ENCODE measurements at regions not wholly inside any gene's neighbourhood (a gene's known extent, or its start where the extent isn't known, plus 50 kb on each side); places are given as distances from the start of the nearest gene placed in this dataset.

GRCh38 chr18:45449418-45450227, 165.7 kb upstream of the SLC14A2 start:
- TF ChIP-seq, protein P1, sequence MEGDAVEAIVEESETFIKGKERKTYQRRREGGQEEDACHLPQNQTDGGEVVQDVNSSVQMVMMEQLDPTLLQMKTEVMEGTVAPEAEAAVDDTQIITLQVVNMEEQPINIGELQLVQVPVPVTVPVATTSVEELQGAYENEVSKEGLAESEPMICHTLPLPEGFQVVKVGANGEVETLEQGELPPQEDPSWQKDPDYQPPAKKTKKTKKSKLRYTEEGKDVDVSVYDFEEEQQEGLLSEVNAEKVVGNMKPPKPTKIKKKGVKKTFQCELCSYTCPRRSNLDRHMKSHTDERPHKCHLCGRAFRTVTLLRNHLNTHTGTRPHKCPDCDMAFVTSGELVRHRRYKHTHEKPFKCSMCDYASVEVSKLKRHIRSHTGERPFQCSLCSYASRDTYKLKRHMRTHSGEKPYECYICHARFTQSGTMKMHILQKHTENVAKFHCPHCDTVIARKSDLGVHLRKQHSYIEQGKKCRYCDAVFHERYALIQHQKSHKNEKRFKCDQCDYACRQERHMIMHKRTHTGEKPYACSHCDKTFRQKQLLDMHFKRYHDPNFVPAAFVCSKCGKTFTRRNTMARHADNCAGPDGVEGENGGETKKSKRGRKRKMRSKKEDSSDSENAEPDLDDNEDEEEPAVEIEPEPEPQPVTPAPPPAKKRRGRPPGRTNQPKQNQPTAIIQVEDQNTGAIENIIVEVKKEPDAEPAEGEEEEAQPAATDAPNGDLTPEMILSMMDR (IDR thresholded peaks at IDR 0.05; ENCODE audit: borderline replicate concordance, control extremely low read depth, extremely low read depth, insufficient read depth, missing control alignments): no peak
- DNase-seq (ENCODE audit: low spot score): no peak

DNA sequence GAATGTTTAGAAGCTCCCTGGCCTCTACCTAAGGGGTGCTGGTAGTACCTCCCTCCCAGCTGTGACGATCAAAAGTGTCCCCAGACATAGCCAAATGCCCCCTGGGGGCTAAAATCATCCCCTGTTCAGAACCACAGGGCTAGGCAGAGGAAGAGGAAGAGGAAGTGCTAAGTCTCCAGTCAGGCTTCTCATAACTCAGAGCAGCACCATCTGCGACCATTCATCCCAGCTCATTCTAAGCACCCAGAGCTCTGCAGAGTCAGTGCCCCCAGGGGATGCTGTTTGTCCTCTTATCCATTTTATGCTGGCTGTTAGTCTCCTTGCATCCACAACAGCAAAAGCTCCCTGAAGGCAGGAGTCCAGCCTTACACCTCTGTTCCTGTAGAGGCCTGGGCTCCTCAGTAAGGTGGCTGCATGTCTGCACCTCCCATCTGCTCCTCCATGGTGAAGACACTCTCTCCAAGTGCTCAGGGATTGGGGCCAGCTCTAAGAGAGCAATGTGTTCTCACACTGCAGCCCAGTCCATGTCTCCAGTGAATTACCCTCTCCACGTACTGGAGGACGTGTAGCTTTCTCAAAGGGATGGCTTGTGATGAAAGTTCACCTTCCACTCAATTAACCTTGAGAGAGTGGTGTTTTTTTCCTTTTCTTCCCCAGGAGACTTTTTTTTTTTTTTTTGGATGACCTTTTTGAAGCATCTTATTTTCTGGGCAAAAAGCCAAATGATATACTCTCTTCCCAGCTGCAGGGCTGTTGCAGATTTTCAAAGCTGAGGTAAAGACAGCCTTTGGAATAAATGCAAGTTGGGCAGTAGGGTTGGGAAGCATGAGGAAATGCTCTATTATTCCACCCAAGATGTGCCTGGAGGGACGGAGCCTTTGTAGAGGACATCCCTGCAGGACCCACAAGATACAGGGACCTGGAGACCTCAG, 158.9 kb upstream of the SLC14A2 start:
- TF ChIP-seq, protein P1 (IDR thresholded peaks at IDR 0.05; ENCODE audit: borderline replicate concordance, control extremely low read depth, extremely low read depth, insufficient read depth, missing control alignments): no peak

More at GRCh38 chr18:45449418-45450227, 165.7 kb upstream of the SLC14A2 start:
- in situ Hi-C loops (cut with MboI; ENCODE audit: low sequenced_read_pairs, unreplicated experiment): no loop called here

DNA sequence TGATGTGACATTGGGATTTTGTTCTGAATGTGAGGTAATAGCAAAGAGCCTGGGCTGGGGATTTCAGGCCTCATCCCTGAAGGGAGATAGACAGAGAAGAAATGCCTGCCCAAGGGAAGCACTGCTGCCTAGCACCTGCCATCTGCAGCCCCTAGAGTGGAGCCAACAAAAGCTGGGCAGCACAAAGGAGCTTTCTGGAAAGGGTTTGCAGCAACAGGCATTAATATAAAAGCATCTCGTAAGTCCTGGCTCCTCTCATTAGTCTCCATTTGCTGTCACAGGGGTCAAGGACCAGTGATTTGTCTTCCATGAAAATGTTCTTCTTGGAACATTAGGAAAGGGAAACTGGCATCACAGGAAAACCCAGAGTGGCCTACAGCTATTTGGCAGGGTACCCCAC, 157.2 kb upstream of the SLC14A2 start:
- in situ Hi-C loops (cut with MboI; ENCODE audit: low sequenced_read_pairs, unreplicated experiment): no loop called here
- TF ChIP-seq, protein P1 (IDR thresholded peaks at IDR 0.05; ENCODE audit: borderline replicate concordance, control extremely low read depth, extremely low read depth, insufficient read depth, missing control alignments): no peak
- DNase-seq (ENCODE audit: low spot score): no peak

More for the DNA sequence above, 158.9 kb upstream of the SLC14A2 start:
- in situ Hi-C loops (cut with MboI; ENCODE audit: low sequenced_read_pairs, unreplicated experiment): no loop called here
- no peak for DNase-seq (ENCODE audit: low spot score)

DNA sequence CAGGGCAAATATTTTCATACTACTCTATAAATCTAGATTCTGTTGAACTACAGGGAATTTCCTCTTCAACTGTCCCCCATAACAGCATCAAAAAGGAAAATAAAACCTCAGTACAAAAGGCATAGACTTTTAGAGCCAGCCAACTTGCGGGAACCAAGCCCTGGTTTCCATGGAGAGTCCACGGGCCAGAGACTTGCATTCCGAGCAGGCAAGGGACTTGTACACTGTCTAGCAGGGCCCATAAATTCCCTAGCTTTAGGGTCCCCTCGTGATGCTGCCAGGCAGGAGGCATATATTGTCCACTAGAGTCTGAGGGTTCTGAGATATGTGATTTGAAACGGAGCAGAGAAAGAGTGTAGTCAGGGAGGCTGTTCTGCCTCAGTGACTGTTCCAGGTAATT, 153.1 kb upstream of the SLC14A2 start:
- no peak for DNase-seq (ENCODE audit: low spot score)
- TF ChIP-seq, protein P1 (IDR thresholded peaks at IDR 0.05; ENCODE audit: borderline replicate concordance, control extremely low read depth, extremely low read depth, insufficient read depth, missing control alignments): no peak
- in situ Hi-C loops (cut with MboI; ENCODE audit: low sequenced_read_pairs, unreplicated experiment): no loop called here

- in situ Hi-C loops (cut with MboI; ENCODE audit: low sequenced_read_pairs, unreplicated experiment): no loop called here
- DNase-seq (ENCODE audit: low spot score): no peak
- TF ChIP-seq, protein P1 (IDR thresholded peaks at IDR 0.05; ENCODE audit: borderline replicate concordance, control extremely low read depth, extremely low read depth, insufficient read depth, missing control alignments): no peak
Measured at GRCh38 chr18:45463451-45463850, 151.8 kb upstream of the SLC14A2 start.

- TF ChIP-seq, protein P1 (IDR thresholded peaks at IDR 0.05; ENCODE audit: borderline replicate concordance, control extremely low read depth, extremely low read depth, insufficient read depth, missing control alignments): no peak
- no peak for DNase-seq (ENCODE audit: low spot score)
- in situ Hi-C loops (cut with MboI; ENCODE audit: low sequenced_read_pairs, unreplicated experiment): no loop called here
Measured at GRCh38 chr18:45464619-45465018, 150.7 kb upstream of the SLC14A2 start.
